ENCODE measurements at regions not wholly inside any gene's neighbourhood (a gene's known extent, or its start where the extent isn't known, plus 50 kb on each side); places are given as distances from the start of the nearest gene placed in this dataset.

DNA sequence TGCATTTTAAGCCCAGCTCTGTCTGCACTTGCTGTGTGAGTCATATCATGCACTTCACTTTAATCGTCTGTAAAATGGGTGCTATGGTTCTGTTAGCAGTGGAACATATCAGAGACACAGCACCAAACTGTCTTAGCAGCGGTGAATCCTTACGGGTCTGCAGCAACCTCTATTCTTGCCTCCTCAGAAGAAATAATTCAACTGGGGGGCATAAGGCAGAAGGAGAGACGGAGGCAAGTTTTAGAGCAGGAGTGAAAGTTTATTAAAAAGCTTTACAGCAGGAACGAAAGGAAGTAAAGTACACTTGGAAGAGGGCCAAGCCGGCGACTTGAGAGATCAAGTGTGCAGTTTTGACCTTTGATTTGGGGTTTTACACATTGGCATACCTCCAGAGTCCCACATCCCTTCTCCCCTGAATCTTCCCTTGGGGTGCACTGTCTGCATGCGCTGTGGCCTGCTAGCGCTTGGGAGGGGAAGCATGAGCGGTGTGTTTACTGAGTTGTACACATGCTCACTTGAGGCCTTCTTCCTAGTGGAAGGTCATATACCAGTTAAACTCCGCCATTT is 109.8 kb downstream of the DDX1 start:
- Mint-ChIP-seq H3K27me3 (ENCODE audit: unreplicated experiment) (no peaks in the 10 kb centered on the region), H3K4me1 (ENCODE audit: low read depth, unreplicated experiment) (peaks cover 4% of the 10 kb centered on the region), H3K9me3 (ENCODE audit: unreplicated experiment) (peaks cover 2% of the 10 kb centered on the region), H3K4me3 (ENCODE audit: unreplicated experiment) (no peak overlapping the region), H3K27ac (ENCODE audit: unreplicated experiment) (no peak overlapping the region), H3K36me3 (ENCODE audit: unreplicated experiment) (no peaks in the 10 kb centered on the region)
- DNase-seq: no peak
- TF ChIP-seq, protein P1, sequence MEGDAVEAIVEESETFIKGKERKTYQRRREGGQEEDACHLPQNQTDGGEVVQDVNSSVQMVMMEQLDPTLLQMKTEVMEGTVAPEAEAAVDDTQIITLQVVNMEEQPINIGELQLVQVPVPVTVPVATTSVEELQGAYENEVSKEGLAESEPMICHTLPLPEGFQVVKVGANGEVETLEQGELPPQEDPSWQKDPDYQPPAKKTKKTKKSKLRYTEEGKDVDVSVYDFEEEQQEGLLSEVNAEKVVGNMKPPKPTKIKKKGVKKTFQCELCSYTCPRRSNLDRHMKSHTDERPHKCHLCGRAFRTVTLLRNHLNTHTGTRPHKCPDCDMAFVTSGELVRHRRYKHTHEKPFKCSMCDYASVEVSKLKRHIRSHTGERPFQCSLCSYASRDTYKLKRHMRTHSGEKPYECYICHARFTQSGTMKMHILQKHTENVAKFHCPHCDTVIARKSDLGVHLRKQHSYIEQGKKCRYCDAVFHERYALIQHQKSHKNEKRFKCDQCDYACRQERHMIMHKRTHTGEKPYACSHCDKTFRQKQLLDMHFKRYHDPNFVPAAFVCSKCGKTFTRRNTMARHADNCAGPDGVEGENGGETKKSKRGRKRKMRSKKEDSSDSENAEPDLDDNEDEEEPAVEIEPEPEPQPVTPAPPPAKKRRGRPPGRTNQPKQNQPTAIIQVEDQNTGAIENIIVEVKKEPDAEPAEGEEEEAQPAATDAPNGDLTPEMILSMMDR (IDR thresholded peaks at IDR 0.05; ENCODE audit: partially characterized antibody, unreplicated experiment): no peak

DNA sequence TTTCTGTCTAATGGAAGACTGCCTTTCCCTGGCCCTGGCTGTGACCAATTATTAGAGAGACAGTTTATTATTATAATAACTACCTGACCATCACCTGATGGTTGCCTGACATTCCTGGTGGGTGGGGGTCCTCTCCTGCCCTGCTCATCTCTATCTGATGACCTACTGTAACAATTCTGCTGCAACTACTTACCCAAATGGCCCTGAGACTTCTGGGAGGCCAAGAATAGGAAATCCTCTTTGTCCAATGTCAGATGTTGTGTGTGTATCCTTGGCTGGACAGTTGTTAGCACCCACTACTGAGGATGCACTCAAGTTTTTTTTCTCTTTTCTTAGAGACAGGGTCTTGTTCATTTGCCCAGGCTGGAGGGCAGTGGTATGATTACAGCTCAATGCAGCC is 110.3 kb downstream of the DDX1 start:
- Mint-ChIP-seq H3K9me3 (ENCODE audit: unreplicated experiment) (peaks cover 2% of the 10 kb centered on the region), H3K36me3 (ENCODE audit: unreplicated experiment) (no peaks in the 10 kb centered on the region), H3K27me3 (ENCODE audit: unreplicated experiment) (no peaks in the 10 kb centered on the region), H3K4me1 (ENCODE audit: low read depth, unreplicated experiment) (peaks cover 4% of the 10 kb centered on the region), H3K27ac (ENCODE audit: unreplicated experiment) (no peak overlapping the region), H3K4me3 (ENCODE audit: unreplicated experiment) (no peak overlapping the region)
- TF ChIP-seq, protein P1 (IDR thresholded peaks at IDR 0.05; ENCODE audit: partially characterized antibody, unreplicated experiment): no peak
- no peak for DNase-seq

DNA sequence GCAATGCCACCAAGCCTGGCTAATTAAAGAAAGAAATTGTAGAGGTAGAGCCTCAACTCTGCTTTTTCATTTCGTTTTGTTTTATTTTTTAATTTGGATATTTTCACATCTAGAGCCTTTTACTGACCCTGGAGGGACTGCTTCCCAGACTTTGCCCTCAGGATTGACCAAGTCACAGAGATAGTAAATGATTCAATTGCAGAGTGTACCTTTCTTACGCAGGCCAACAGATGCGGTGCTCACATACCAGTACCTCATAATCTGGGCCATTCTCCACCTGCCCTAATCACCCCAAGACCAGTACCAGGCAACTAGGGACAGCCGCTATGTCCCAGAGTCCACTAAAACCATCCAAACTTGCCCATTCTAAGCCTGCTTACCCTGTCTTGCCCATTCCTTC is 110.8 kb downstream of the DDX1 start:
- DNase-seq: no peak
- Mint-ChIP-seq H3K4me3 (ENCODE audit: unreplicated experiment) (no peak overlapping the region), H3K9me3 (ENCODE audit: unreplicated experiment) (peaks cover 2% of the 10 kb centered on the region), H3K36me3 (ENCODE audit: unreplicated experiment) (no peaks in the 10 kb centered on the region), H3K27ac (ENCODE audit: unreplicated experiment) (no peak overlapping the region), H3K27me3 (ENCODE audit: unreplicated experiment) (no peaks in the 10 kb centered on the region), H3K4me1 (ENCODE audit: low read depth, unreplicated experiment) (peaks cover 4% of the 10 kb centered on the region)
- TF ChIP-seq, protein P1 (IDR thresholded peaks at IDR 0.05; ENCODE audit: partially characterized antibody, unreplicated experiment): no peak

DNA sequence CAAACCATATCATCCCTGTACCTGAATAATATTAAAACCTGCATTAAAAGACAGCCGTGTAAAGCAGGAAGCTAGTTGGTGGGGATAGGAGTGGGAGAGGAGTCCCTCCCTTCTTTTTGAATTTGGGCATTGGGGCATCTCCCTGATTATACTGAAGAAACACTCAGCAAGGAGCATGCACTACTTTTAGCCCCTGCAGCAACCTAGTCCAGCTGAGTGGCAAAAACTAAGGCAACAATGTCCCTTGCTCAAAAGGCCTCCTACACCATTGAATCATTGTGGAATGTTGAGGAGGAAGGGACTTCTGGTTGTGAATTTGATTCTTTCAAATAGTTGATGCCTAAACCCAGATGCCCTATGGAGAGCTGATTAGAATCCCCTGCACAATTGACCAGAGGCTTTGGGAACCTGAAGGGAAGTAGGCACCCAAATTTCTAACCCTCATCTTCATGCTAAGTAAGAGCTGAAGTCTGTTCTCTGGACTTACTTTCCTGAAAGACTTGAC is 111.7 kb downstream of the DDX1 start:
- DNase-seq: no peak
- peaks cover under 1% of the 10 kb centered on the region for H3K4me1 Mint-ChIP-seq (ENCODE audit: low read depth, unreplicated experiment)
- H3K27ac Mint-ChIP-seq (ENCODE audit: unreplicated experiment): no peak overlapping the region
- peaks cover 2% of the 10 kb centered on the region for H3K9me3 Mint-ChIP-seq (ENCODE audit: unreplicated experiment)
- H3K27me3 Mint-ChIP-seq (ENCODE audit: unreplicated experiment): no peaks in the 10 kb centered on the region
- H3K4me3 Mint-ChIP-seq (ENCODE audit: unreplicated experiment): no peak overlapping the region
- TF ChIP-seq, protein P1 (IDR thresholded peaks at IDR 0.05; ENCODE audit: partially characterized antibody, unreplicated experiment): no peak
- no peaks in the 10 kb centered on the region for H3K36me3 Mint-ChIP-seq (ENCODE audit: unreplicated experiment)

DNA sequence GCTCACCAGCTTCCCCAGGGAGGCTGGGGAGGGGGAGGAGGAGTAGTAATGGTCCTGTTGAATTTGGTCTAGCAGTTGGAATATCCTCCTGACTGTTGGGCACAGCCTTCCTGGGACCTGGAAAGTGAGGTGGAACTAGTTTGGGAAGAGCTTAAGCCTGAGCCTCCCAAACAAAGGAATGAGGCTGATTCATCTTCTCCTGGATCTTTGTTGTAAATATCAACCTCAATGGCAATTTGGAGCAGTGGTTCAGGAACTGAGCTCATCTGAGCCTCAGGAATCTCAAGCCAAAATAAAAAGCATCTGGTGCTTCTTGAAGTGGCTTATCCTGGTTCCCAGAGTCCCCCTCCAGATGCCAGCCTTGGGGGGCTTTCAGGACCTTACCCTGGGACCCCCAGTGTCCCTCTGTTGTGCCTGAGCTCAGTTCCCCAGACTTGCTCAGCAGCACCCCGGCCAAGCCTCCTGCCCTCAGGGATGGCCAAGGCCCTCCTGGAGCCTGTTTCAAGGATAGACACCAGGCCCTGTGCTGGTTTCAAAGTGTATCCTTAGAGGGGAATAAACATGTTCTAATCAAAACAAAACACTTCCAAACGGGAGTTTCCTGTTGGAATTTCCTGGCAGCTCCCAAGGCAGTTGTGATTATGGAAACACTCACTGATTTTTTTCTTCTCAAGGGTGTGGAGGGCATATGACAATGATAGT is 112.6 kb downstream of the DDX1 start:
- H3K36me3 Mint-ChIP-seq (ENCODE audit: unreplicated experiment): no peaks in the 10 kb centered on the region
- no peaks in the 10 kb centered on the region for H3K4me1 Mint-ChIP-seq (ENCODE audit: low read depth, unreplicated experiment)
- H3K27ac Mint-ChIP-seq (ENCODE audit: unreplicated experiment): no peak overlapping the region
- no peaks in the 10 kb centered on the region for H3K27me3 Mint-ChIP-seq (ENCODE audit: unreplicated experiment)
- H3K9me3 Mint-ChIP-seq (ENCODE audit: unreplicated experiment): peaks cover 2% of the 10 kb centered on the region
- DNase-seq: no peak
- H3K4me3 Mint-ChIP-seq (ENCODE audit: unreplicated experiment): no peak overlapping the region
- TF ChIP-seq, protein P1 (IDR thresholded peaks at IDR 0.05; ENCODE audit: partially characterized antibody, unreplicated experiment): no peak
